K562 (cell line): ENCODE measurements at regions not wholly inside any gene's neighbourhood (a gene's known extent, or its start where the extent isn't known, plus 50 kb on each side); places are given as distances from the start of the nearest gene placed in this dataset.

Source experiments
- ATAC-seq: fragments of 200-7000 bp; cut with Tn5 transposase; 3 replicates; pipeline ENCODE4 v1.9.1; 2020; ENCODE audit warnings: moderate library complexity
- BruUV-seq: library from RNA; stranded (reverse); fragments of 400-500 nt; replicated peaks from 2 replicates; lab custom pipeline; 2021; lab: Mats Ljungman, UMichigan
- CTCF ChIA-PET: fragments of 300-600 bp; formaldehyde crosslinking; extraction: SDS; loops from one replicate; lab custom pipeline; 2021; ENCODE audit warnings: low intra/inter-chr PET ratio; lab: Yijun Ruan, JAX
- POLR2A ChIA-PET: fragments of 300-600, 350-650 bp; sonication (Branson Sonifier 250); formaldehyde crosslinking; extraction: SDS; loops from one replicate; lab custom pipeline; 2021; ENCODE audit warnings: antibody characterized with exemption, inconsistent platforms; lab: Yijun Ruan, JAX
- DNase-seq, 4 experiments: peaks; one replicate each; pipeline versions ENCODE4 v3.0.0 to v3.0.0-alpha.2; 2011 to 2018; ENCODE audit warnings: low spot score in 3 of 4, mixed read lengths in 3 of 4; ENCODE audit errors: extremely low read depth in 1 of 4
- FAIRE-seq: peaks from 2 replicates; lab custom pipeline; 2011; peaks lifted over from hg19 to GRCh38; lab: Jason Lieb, UNC
- H2AFZ ChIP-seq: 2 replicates; pipeline ENCODE4 v1.6.0; 2011; ENCODE audit warnings: low read depth, low read length, control low read depth, inconsistent platforms
- H3K27ac ChIP-seq: fragments of 200-600 bp; 3 replicates; pipeline ENCODE4 v1.8.0; 2011; ENCODE audit warnings: low read depth, mild to moderate bottlenecking, control low read depth, inconsistent platforms, low read length, moderate library complexity, mixed read lengths; ENCODE audit errors: extremely low read depth
- H3K27me3 ChIP-seq, 2 experiments: fragments of 300-600 bp in 1 of 2; 2 replicates in 1 of 2; 3 replicates in 1 of 2; pipeline versions ENCODE4 v1.6.0 to v1.8.0; 2011; ENCODE audit warnings: inconsistent platforms in 2 of 2, low read length in 2 of 2, mild to moderate bottlenecking in 1 of 2, mixed read lengths in 1 of 2, moderate library complexity in 1 of 2; ENCODE audit not compliant: control insufficient read depth in 2 of 2, insufficient read depth in 2 of 2
- H3K36me3 ChIP-seq: fragments of 300-600 bp; 3 replicates; pipeline ENCODE4 v1.8.0; 2011; ENCODE audit warnings: mild to moderate bottlenecking, low read length, inconsistent platforms; ENCODE audit not compliant: control insufficient read depth, insufficient read depth
- H3K4me1 ChIP-seq, 2 experiments: fragments of 200-600 bp in 1 of 2; replicated peaks in 1 of 2; 2 replicates in 1 of 2; 3 replicates in 1 of 2; pipeline versions ENCODE4 v1.5.1 to v1.8.0; 2011; ENCODE audit warnings: inconsistent platforms in 2 of 2, low read length in 2 of 2, mild to moderate bottlenecking in 1 of 2, mixed read lengths in 1 of 2, moderate library complexity in 1 of 2; ENCODE audit not compliant: control insufficient read depth in 2 of 2, insufficient read depth in 2 of 2
- H3K4me2 ChIP-seq: 2 replicates; pipeline ENCODE4 v1.6.1; 2011; ENCODE audit warnings: low read length, control low read depth, inconsistent platforms, mixed read lengths; ENCODE audit not compliant: insufficient read depth
- H3K4me3 ChIP-seq: fragments of 200-600 bp; sonication (generic), shearing (Covaris generic); 2 replicates; pipeline ENCODE4 v1.5.1; 2016; ENCODE audit warnings: control low read depth, inconsistent platforms
- H3K79me2 ChIP-seq: fragments of 200-600 bp; 3 replicates; pipeline ENCODE4 v1.8.0; 2011; ENCODE audit warnings: low read length, inconsistent platforms; ENCODE audit not compliant: control insufficient read depth, insufficient read depth
- H3K9ac ChIP-seq, 2 experiments: 2 replicates each; pipeline versions ENCODE4 v1.6.0 to v1.6.1; 2011; ENCODE audit warnings: low read depth in 2 of 2, low read length in 2 of 2, control low read depth in 1 of 2, inconsistent platforms in 1 of 2, mild to moderate bottlenecking in 1 of 2, mixed read lengths in 1 of 2; ENCODE audit not compliant: insufficient read depth in 1 of 2
- H3K9me1 ChIP-seq: one replicate; pipeline ENCODE4 v1.6.0; 2011; ENCODE audit warnings: inconsistent platforms, mild to moderate bottlenecking, low read length, moderate library complexity; ENCODE audit not compliant: control insufficient read depth, insufficient read depth
- H3K9me3 ChIP-seq: replicated peaks from 2 replicates; pipeline ENCODE4 v1.5.1; 2011; ENCODE audit warnings: low read depth, low read length, inconsistent platforms; ENCODE audit not compliant: control insufficient read depth, insufficient read depth
- H4K20me1 ChIP-seq: replicated peaks from 2 replicates; pipeline ENCODE4 v1.6.1; 2011; ENCODE audit warnings: low read length, inconsistent platforms, mixed read lengths; ENCODE audit not compliant: control insufficient read depth, insufficient read depth
- BMI1 ChIP-seq: fragments of 150-350 bp; IDR thresholded peaks from 2 replicates; pipeline ENCODE4 v1.6.1; 2014; ENCODE audit warnings: low read length
- CCNT2 ChIP-seq: IDR thresholded peaks from 2 replicates; pipeline ENCODE4 v1.6.1; 2011; ENCODE audit warnings: borderline replicate concordance, low read depth, mild to moderate bottlenecking, moderate library complexity, mixed read lengths, low read length; ENCODE audit not compliant: insufficient read length; ENCODE audit errors: extremely low read depth
- CREBBP ChIP-seq: IDR thresholded peaks from one replicate; pipeline ENCODE4 v1.6.1; 2012; ENCODE audit warnings: low read depth, mild to moderate bottlenecking, control low read depth, inconsistent platforms, low read length
- ETV1 ChIP-seq: fragments of 450-650 bp; conservative IDR thresholded peaks from 2 replicates; pipeline ENCODE4 v1.6.1; 2016; ENCODE audit warnings: missing genetic modification characterization, control low read depth, low read depth, missing compliant biosample characterization
- GABPB2 ChIP-seq: fragments of 250-450 bp; sonication (Bioruptor Pico); conservative IDR thresholded peaks from 2 replicates; pipeline ENCODE4 v1.5.1; 2021; ENCODE audit warnings: mild to moderate bottlenecking
- ILF3 ChIP-seq: fragments of 450-650 bp; IDR thresholded peaks from 2 replicates; pipeline ENCODE4 v1.6.1; 2018; ENCODE audit warnings: antibody characterized with exemption, mild to moderate bottlenecking, moderate library complexity, borderline replicate concordance
- KLF10 ChIP-seq: fragments of 250-450 bp; sonication (Bioruptor Pico); IDR thresholded peaks from 2 replicates; pipeline ENCODE4 v1.6.1; 2021; ENCODE audit warnings: matching md5 sums
- LARP7 ChIP-seq: fragments of 450-650 bp; IDR thresholded peaks from 2 replicates; pipeline ENCODE4 v1.6.1; 2016
- NR2C1 ChIP-seq, 2 experiments: fragments of 450-650 bp; IDR thresholded peaks; 2 replicates each; pipeline ENCODE4 v1.6.1; 2017; ENCODE audit warnings: mild to moderate bottlenecking in 2 of 2, antibody characterized with exemption in 1 of 2, inconsistent platforms in 1 of 2, missing compliant biosample characterization in 1 of 2, missing genetic modification characterization in 1 of 2
- NR2C2 ChIP-seq, 2 experiments: fragments of 200-800 bp in 1 of 2; sonication (Bioruptor generic) in 1 of 2; sonication (generic) in 1 of 2; formaldehyde crosslinking in 1 of 2; IDR thresholded peaks; 2 replicates each; pipeline versions ENCODE4 v1.6.1 to v1.8.0; 2016 to 2022; ENCODE audit warnings: mild to moderate bottlenecking in 1 of 2, missing compliant biosample characterization in 1 of 2, missing genetic modification characterization in 1 of 2, missing genetic modification reagents in 1 of 2
- POLR2B ChIP-seq: fragments of 450-650 bp; IDR thresholded peaks from 2 replicates; pipeline ENCODE4 v1.6.1; 2018; ENCODE audit warnings: low read depth; ENCODE audit not compliant: partially characterized antibody
- RBM22 ChIP-seq: fragments of 200-400 bp; formaldehyde crosslinking; IDR thresholded peaks from 2 replicates; pipeline ENCODE4 v1.6.1; 2018; ENCODE audit warnings: low read length, low read depth; ENCODE audit not compliant: poor library complexity, severe bottlenecking
- XRCC5 ChIP-seq: fragments of 200-400 bp; formaldehyde crosslinking; IDR thresholded peaks from 2 replicates; pipeline ENCODE4 v1.6.1; 2017; ENCODE audit warnings: low read depth, mild to moderate bottlenecking, low read length
- ZNF146 ChIP-seq: IDR thresholded peaks from one replicate; pipeline ENCODE4 v1.6.1; 2018; ENCODE audit warnings: missing compliant biosample characterization; ENCODE audit not compliant: unreplicated experiment
- ZNF165 ChIP-seq: fragments of 250-450 bp; sonication (Bioruptor Pico); IDR thresholded peaks from 2 replicates; pipeline ENCODE4 v1.4.0; 2020; ENCODE audit warnings: borderline replicate concordance
- ZNF212 ChIP-seq: fragments of 450-650 bp; formaldehyde crosslinking; IDR thresholded peaks from 2 replicates; pipeline ENCODE4 v1.4.0; 2020; ENCODE audit warnings: mild to moderate bottlenecking
- WGBS: fragments of 100-300 bp; shearing (Covaris generic); methylation state at CpG from one replicate; pipeline ENCODE4 v1.1.6; 2016; ENCODE audit warnings: low coverage, mixed read lengths; ENCODE audit not compliant: insufficient coverage; ENCODE audit errors: missing lambda C conversion rate; 5-methylcytosine and 5-hydroxymethylcytosine counted together
- in situ Hi-C: fragments of 300-500 bp; cut with MboI; formaldehyde crosslinking; loops from 4 replicates; pipeline ENCODE4 v1.15.0; 2018; ENCODE audit warnings: inconsistent platforms, mixed read lengths
- intact Hi-C: fragments of 100-400 bp; cut with micrococcal nuclease; formaldehyde crosslinking; loops from 2 replicates; pipeline ENCODE4 v1.14.2; 2022
- TF ChIP-seq, protein P1 (sequence below): IDR thresholded peaks from 2 replicates; pipeline ENCODE4 v1.6.1; 2012; ENCODE audit warnings: low read depth, low read length, improper control_type of control experiment, borderline replicate concordance

DNA sequence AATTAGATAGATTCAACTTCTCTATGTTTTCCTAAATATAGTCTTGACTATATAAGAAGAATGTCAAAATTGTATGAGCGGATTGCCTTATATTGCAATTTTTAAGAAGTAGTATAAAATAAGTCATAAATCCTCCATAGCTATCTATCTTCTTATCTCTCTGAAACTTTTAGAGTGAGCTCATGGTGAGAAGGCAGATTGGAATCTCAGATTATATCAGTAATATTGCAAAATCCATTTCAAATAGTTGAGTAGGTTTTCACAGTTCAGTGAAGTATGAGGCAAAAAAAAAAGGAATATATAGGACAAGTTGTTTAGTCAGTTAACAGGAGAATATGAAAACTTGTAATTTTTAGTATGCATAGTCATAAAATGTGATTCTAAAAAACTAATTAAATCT lies 156.4 kb downstream of the FAM174A start:
- no peak overlapping the region for H3K9ac ChIP-seq
- FAIRE-seq, result no peak
- 14% methylated on average over 1 of the region's 1 CpG for WGBS
- no peaks in the 10 kb centered on the region for H4K20me1 ChIP-seq
- DNase-seq, result no peak
- no peaks in the 10 kb centered on the region for H3K79me2 ChIP-seq
- no peak for ATAC-seq
- no peaks in the 10 kb centered on the region for H3K27me3 ChIP-seq
- TF ChIP-seq BMI1, result no peak
- TF ChIP-seq, protein P1, sequence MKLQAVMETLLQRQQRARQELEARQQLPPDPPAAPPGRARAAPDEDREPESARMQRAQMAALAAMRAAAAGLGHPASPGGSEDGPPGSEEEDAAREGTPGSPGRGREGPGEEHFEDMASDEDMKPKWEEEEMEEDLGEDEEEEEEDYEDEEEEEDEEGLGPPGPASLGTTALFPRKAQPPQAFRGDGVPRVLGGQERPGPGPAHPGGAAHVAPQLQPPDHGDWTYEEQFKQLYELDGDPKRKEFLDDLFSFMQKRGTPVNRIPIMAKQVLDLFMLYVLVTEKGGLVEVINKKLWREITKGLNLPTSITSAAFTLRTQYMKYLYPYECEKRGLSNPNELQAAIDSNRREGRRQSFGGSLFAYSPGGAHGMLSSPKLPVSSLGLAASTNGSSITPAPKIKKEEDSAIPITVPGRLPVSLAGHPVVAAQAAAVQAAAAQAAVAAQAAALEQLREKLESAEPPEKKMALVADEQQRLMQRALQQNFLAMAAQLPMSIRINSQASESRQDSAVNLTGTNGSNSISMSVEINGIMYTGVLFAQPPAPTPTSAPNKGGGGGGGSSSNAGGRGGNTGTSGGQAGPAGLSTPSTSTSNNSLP, result no peak
- TF ChIP-seq POLR2B, result no peak
- no peak for TF ChIP-seq KLF10 (CRISPR knock-in tag)
- TF ChIP-seq NR2C1 (IDR thresholded peaks at IDR 0.05), result no peak
- TF ChIP-seq NR2C1 (tag; IDR thresholded peaks at IDR 0.05), result no peak
- TF ChIP-seq GABPB2, result no peak
- no peak for TF ChIP-seq CCNT2
- no peak for TF ChIP-seq ZNF165 (CRISPR knock-in tag)
- no peak for TF ChIP-seq NR2C2 (CRISPR knock-in tag; IDR thresholded peaks at IDR 0.05)
- no peak for TF ChIP-seq NR2C2 (tag; IDR thresholded peaks at IDR 0.05)
- no peak for TF ChIP-seq LARP7
- TF ChIP-seq RBM22, result no peak
- no peak for TF ChIP-seq ZNF146
- TF ChIP-seq CREBBP, result no peak
- no peak for TF ChIP-seq ILF3
- TF ChIP-seq ETV1 (tag), result no peak
- no peak for TF ChIP-seq XRCC5
- no peak for TF ChIP-seq ZNF212 (CRISPR knock-in tag)
- intact Hi-C loops (no loop called here), in situ Hi-C loops (no loop called here)
- H3K9me1 ChIP-seq, result no peaks in the 10 kb centered on the region
- no peaks in the 10 kb centered on the region for H3K36me3 ChIP-seq
- BruUV-seq, result no TSS peak
- ChIA-PET CTCF (no interaction called here), POLR2A (no interaction called here)
- H3K27ac ChIP-seq, result no peak overlapping the region
- no peak overlapping the region for H2AFZ ChIP-seq
- H3K4me1 ChIP-seq, result no peaks in the 10 kb centered on the region
- H3K4me2 ChIP-seq, result no peak overlapping the region
- no peak overlapping the region for H3K4me3 ChIP-seq
- no peaks in the 10 kb centered on the region for H3K9me3 ChIP-seq
